ENCODE measurements at regions not wholly inside any gene's neighbourhood (a gene's known extent, or its start where the extent isn't known, plus 50 kb on each side); places are given as distances from the start of the nearest gene placed in this dataset.

- H3K4me3 ChIP-seq (replicated peaks; ENCODE audit: low read depth, low read length), result no peak overlapping the region
- no peak for TF ChIP-seq CTCF (IDR thresholded peaks at IDR 0.05; ENCODE audit: low read depth, low read length, missing control alignments)
- DNase-seq (ENCODE audit: extremely low read depth, low read depth), result no peak
Observed at GRCh38 chr19:28558783-28559182, 654.2 kb downstream of the UQCRFS1 start.

- no peak overlapping the region for H3K4me3 ChIP-seq (replicated peaks; ENCODE audit: low read depth, low read length)
- no peak for DNase-seq (ENCODE audit: extremely low read depth, low read depth)
- TF ChIP-seq CTCF (IDR thresholded peaks at IDR 0.05; ENCODE audit: low read depth, low read length, missing control alignments), result no peak
Observed at GRCh38 chr19:28556371-28556770, 656.6 kb downstream of the UQCRFS1 start.

DNA sequence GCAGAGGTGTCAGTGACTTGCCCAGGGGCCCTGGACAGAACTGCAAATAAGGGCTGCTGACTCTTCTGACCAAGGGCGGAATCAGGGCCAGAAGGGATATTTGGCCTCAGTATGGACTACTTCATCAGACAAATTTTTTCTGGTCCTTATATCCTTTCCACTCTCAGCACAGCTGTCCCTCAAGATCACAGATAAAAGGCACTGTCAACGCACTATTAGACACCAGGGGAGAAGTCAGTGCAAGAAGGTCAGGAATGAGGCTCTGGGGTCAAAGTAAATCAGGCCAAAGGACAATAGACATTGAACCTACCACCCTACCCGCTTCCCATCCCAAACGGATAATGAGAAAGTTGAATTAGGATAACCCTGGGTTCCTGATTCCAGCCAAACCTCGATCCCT is 657.6 kb downstream of the UQCRFS1 start:
- no peak overlapping the region for H3K4me3 ChIP-seq (replicated peaks; ENCODE audit: low read depth, low read length)
- no peak for DNase-seq (ENCODE audit: extremely low read depth, low read depth)
- no peak for TF ChIP-seq CTCF (IDR thresholded peaks at IDR 0.05; ENCODE audit: low read depth, low read length, missing control alignments)

DNA sequence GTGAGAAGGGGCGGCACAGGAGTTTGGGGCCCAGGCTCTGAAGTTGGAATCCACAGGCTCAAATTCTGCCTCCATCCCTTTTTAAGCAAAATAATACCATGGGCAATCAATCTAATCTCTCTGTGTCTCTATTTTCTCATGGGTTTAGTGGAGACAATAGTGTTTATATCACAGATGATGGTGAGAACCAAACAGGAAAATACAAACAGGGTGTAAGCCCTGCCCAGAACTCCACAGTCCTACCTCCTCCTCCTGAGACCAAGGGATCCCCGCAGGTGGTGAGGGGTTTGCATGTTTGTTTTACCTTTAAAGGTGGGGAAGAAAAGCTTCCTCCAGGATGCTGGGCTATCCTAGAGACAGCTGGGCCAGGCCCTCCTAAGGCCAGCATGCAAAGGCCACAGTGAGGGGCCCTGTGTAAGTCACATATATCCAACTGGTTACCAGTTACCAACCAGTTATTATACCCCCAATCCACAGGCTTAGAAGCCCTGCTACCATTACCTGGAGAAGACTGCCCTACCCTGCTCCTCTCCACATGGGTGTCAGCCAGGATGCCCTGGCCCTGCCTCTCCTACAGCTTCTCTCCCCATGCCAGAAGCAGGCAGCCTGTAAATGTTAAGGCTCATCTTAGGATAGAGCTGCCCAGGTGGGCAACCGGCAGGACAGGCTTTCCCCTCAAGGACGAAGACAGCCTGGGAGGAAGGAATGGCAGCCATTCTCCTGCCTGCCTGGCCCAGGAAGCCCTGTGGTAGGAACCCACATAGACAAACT is 658.4 kb downstream of the UQCRFS1 start:
- TF ChIP-seq CTCF (IDR thresholded peaks at IDR 0.05; ENCODE audit: low read depth, low read length, missing control alignments), result no peak
- DNase-seq (ENCODE audit: extremely low read depth, low read depth), result no peak
- H3K4me3 ChIP-seq (replicated peaks; ENCODE audit: low read depth, low read length), result no peak overlapping the region

DNA sequence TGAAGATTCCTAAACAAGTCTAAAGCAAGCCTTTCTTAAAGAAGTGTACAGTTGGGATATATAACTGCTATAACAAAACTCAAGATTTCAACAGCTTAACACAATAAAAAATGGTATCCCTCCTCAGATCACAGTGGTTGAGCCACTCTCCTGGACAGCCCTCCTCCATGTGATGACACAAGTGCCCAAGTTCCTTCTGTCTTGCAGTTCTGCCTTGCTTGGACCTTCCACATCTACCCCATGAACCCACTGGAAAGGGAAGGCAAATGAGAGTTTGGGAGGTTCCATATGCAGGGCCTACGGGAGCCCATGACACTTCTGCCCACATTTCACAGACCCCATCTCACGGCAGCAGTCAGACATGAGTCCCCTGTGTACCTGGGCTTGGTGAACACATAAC is 659.2 kb downstream of the UQCRFS1 start:
- TF ChIP-seq CTCF (IDR thresholded peaks at IDR 0.05; ENCODE audit: low read depth, low read length, missing control alignments), result no peak
- no peak for DNase-seq (ENCODE audit: extremely low read depth, low read depth)
- no peak overlapping the region for H3K4me3 ChIP-seq (replicated peaks; ENCODE audit: low read depth, low read length)

DNA sequence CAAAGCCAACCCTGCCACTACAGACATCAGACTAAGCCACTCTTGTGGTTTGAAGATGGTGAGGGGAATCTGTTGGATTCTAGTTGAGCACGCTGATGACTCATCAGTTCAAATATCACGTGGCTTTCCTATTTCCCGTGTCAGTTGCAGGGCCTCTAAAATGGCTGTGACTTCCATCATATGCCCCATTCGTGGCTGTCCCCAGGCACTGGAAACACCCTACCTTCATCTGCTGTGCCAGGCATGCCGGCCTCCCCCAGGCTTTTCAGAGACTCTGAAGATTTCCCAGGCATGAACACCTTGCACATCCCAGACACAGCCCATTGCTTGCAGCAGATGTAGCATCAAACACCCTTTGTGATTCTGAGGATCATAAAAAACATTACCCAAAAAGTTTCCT is 659.9 kb downstream of the UQCRFS1 start:
- H3K4me3 ChIP-seq (replicated peaks; ENCODE audit: low read depth, low read length), result no peak overlapping the region
- DNase-seq (ENCODE audit: extremely low read depth, low read depth), result no peak
- no peak for TF ChIP-seq CTCF (IDR thresholded peaks at IDR 0.05; ENCODE audit: low read depth, low read length, missing control alignments)
